SK-N-SH treated with all-trans-retinoic acid at 6 μM for 48 hours (cell line): ENCODE measurements at regions not wholly inside any gene's neighbourhood (a gene's known extent, or its start where the extent isn't known, plus 50 kb on each side); places are given as distances from the start of the nearest gene placed in this dataset.

Source experiments
- ARNTL ChIP-seq: fragments of 450-650 bp; formaldehyde crosslinking; IDR thresholded peaks from 2 replicates; pipeline ENCODE4 v1.5.0; 2020; ENCODE audit warnings: low read depth, mild to moderate bottlenecking, moderate library complexity, borderline replicate concordance
- BACH2 ChIP-seq: fragments of 250-450 bp; sonication (Bioruptor Pico); IDR thresholded peaks from 2 replicates; pipeline ENCODE4 v1.9.0; 2021; ENCODE audit warnings: mild to moderate bottlenecking, borderline replicate concordance
- CSRNP3 ChIP-seq: fragments of 250-450 bp; sonication (Bioruptor Pico); IDR thresholded peaks from 2 replicates; pipeline ENCODE4 v1.5.1; 2021; ENCODE audit warnings: mild to moderate bottlenecking, moderate library complexity
- RARB ChIP-seq: fragments of 250-450 bp; sonication (Bioruptor Pico); IDR thresholded peaks from 2 replicates; pipeline ENCODE4 v1.8.0; 2021; ENCODE audit warnings: mild to moderate bottlenecking, moderate library complexity

- TF ChIP-seq CSRNP3 (CRISPR knock-in tag) (no peak), BACH2 (no peak), RARB (CRISPR knock-in tag) (no peak), ARNTL (no peak)
Measured at GRCh38 chr6:16884526-16884925, 123.3 kb upstream of the ATXN1 start.
